ENCODE measurements at regions not wholly inside any gene's neighbourhood (a gene's known extent, or its start where the extent isn't known, plus 50 kb on each side); places are given as distances from the start of the nearest gene placed in this dataset.
"Not testable (repeated sequence)": the region's sequence is repeated elsewhere in the genome, so short reads cannot be mapped to it uniquely, and the experiment has no call there.

- TF ChIP-seq, protein P1, sequence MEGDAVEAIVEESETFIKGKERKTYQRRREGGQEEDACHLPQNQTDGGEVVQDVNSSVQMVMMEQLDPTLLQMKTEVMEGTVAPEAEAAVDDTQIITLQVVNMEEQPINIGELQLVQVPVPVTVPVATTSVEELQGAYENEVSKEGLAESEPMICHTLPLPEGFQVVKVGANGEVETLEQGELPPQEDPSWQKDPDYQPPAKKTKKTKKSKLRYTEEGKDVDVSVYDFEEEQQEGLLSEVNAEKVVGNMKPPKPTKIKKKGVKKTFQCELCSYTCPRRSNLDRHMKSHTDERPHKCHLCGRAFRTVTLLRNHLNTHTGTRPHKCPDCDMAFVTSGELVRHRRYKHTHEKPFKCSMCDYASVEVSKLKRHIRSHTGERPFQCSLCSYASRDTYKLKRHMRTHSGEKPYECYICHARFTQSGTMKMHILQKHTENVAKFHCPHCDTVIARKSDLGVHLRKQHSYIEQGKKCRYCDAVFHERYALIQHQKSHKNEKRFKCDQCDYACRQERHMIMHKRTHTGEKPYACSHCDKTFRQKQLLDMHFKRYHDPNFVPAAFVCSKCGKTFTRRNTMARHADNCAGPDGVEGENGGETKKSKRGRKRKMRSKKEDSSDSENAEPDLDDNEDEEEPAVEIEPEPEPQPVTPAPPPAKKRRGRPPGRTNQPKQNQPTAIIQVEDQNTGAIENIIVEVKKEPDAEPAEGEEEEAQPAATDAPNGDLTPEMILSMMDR (IDR thresholded peaks at IDR 0.05; ENCODE audit: low read length, missing control alignments): no peak
Measured at GRCh38 chr1:209171151-209171550, 412.4 kb upstream of the CAMK1G start.

GRCh38 chr1:209172286-209172685 is 411.2 kb upstream of the CAMK1G start:
- TF ChIP-seq, protein P1 (IDR thresholded peaks at IDR 0.05; ENCODE audit: low read length, missing control alignments): no peak
- no peak for DNase-seq (ENCODE audit: low read depth)
- H3K4me3 ChIP-seq (replicated peaks; ENCODE audit: low read depth, low read length): no peak overlapping the region

More at GRCh38 chr1:209171151-209171550, 412.4 kb upstream of the CAMK1G start:
- no peak for DNase-seq (ENCODE audit: low read depth)
- no peak overlapping the region for H3K4me3 ChIP-seq (replicated peaks; ENCODE audit: low read depth, low read length)

DNA sequence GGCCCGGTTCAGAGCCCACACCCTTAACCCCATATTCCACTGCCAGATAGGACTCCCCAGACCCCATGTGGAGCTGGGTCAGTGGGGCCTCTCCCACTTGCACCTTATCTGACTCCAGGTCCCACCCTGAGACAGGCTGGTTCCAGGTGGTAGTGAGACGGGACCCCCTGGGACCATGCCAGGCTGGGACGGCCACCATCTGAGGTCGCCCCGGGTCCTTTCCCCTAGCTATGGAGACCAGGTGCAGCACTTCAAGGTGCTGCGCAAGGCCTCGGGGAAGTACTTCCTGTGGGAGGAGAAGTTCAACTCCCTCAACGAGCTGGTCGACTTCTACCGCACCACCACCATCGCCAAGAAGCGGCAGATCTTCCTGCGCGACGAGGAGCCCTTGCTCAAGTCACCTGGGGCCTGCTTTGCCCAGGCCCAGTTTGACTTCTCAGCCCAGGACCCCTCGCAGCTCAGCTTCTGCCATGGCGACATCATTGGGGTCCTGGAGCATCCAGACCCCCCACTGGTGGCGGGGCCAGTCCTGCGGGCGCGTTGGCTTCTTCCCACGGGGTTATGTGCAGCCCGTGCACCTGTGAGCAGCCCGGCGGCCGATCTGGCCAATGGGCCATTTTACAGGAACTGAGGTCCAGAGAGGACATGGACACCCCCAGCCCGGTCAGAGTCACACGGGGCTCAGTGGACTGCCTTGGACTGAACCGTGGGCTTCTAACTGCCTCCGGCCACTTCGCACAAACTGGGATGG is 410.5 kb upstream of the CAMK1G start:
- DNase-seq (ENCODE audit: low read depth); H3K4me3 ChIP-seq (replicated peaks; ENCODE audit: low read depth, low read length): not testable (repeated sequence)

DNA sequence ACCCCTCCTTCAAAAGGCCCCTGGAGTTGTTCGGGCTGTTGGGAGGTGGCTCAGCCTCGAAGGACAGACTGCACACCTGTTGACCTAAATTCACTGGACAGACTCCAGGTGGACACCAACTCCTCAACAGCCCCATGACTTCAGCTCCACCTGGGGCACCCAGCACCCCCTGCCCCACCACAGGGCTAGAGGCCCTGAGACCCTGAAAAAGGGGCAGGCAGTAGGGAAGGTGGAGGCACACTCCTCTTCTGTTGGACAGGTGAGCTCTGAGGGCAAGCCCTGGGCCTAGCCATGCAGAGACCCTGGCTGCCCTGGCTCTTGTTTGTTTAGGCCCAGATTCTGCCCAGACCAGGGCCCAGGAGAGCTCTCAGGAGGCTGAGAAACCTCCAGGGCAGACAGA is 409.7 kb upstream of the CAMK1G start:
- not testable (repeated sequence) for DNase-seq (ENCODE audit: low read depth); H3K4me3 ChIP-seq (replicated peaks; ENCODE audit: low read depth, low read length)

- TF ChIP-seq, protein P1 (IDR thresholded peaks at IDR 0.05; ENCODE audit: low read length, missing control alignments): no peak
- no peak overlapping the region for H3K4me3 ChIP-seq (replicated peaks; ENCODE audit: low read depth, low read length)
- no peak for DNase-seq (ENCODE audit: low read depth)
Measured at GRCh38 chr1:209176866-209177430, 406.6 kb upstream of the CAMK1G start.

GRCh38 chr1:209183195-209183594 is 400.3 kb upstream of the CAMK1G start:
- no peak for DNase-seq (ENCODE audit: low read depth)
- no peak overlapping the region for H3K4me3 ChIP-seq (replicated peaks; ENCODE audit: low read depth, low read length)
- TF ChIP-seq, protein P1 (IDR thresholded peaks at IDR 0.05; ENCODE audit: low read length, missing control alignments): no peak

- TF ChIP-seq, protein P1 (IDR thresholded peaks at IDR 0.05; ENCODE audit: low read length, missing control alignments): no peak
- no peak overlapping the region for H3K4me3 ChIP-seq (replicated peaks; ENCODE audit: low read depth, low read length)
Measured at GRCh38 chr1:209187589-209187988, 395.9 kb upstream of the CAMK1G start.

More at GRCh38 chr1:209187589-209187988, 395.9 kb upstream of the CAMK1G start:
- DNase-seq (ENCODE audit: low read depth): no peak

All from fibroblast of pulmonary artery (primary cell).